NCI-H2029 treated with DMSO at 0.1 percent for 48 hours (cell line): ENCODE measurements at regions not wholly inside any gene's neighbourhood (a gene's known extent, or its start where the extent isn't known, plus 50 kb on each side); places are given as distances from the start of the nearest gene placed in this dataset.

Experiments
- DNase-seq: peaks from one replicate; lab custom pipeline; 2025; lab: John Stamatoyannopoulos, UW

GRCh38 chr18:78771496-78772359 is 207.9 kb upstream of the SALL3 start:
- DNase-seq = no peak

DNA sequence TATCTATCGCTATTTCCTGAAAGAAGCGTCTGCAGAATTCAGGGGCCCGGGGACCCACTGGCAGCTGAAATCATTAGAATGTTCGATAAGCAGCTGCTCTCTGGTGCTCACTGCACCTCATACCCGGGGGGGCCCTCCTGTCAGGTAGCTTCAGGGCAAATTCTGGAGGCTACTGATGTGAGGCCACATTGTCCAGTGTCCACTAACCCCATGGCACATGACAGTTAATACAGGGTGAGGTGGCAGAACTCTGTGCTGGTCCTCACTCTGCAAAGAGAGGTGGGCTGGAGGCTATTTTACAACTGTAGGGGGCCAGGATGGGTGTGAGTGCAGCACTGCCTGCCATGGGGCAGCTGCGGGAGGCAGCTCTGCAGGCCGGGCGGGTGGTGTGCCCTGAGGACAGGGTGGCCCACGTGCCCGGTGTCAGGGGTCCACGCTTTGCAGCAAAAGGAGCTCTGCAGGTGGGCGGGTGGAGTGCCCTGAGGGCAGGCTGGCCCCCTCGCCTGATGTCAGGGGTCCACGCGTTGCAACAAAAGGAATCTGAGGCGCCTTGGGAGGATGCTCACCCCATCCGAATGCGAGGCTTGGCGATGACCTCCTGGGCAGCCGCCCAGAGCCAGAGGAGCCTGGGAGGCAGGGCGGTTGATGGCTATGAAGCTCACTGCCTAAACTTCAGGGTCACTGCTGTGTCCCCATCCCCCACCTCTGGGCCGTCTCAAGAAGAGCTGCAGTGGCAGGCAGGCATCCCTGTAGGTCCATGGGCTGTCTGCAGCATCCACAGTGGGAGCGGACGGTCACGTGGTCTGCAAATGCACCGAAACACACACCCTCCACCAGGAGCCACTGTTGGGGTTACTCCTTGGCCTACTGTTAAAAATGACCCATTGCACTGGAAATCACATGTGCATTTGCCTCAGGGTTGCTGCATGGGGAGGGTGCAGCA is 207.0 kb upstream of the SALL3 start:
- no peak for DNase-seq

DNA sequence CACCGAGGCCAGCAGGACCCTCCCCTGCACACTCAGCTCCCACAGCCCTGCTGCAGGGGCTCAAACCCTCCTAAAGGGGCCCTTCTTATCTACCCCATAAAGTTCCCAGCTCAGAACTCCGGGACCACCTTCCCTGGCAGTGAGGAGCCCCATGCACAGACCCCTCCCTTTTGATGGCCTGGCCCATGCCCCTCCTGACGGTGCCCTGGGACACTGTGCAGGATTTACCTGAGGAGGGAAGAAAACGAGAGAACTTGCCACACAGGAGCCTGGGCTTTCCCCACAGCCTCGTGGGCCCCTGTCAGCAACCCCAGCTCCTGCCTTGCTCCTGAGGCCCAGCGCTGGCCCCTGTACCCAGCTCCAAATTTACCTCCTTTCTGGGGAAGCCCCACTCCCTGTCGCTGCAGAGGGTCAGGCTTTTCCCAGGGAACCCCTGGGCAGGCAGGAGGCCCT is 206.3 kb upstream of the SALL3 start:
- no peak for DNase-seq

- DNase-seq = no peak
These were observed 205.8 kb upstream of the SALL3 start for GRCh38 chr18:78773819-78774218.

DNA sequence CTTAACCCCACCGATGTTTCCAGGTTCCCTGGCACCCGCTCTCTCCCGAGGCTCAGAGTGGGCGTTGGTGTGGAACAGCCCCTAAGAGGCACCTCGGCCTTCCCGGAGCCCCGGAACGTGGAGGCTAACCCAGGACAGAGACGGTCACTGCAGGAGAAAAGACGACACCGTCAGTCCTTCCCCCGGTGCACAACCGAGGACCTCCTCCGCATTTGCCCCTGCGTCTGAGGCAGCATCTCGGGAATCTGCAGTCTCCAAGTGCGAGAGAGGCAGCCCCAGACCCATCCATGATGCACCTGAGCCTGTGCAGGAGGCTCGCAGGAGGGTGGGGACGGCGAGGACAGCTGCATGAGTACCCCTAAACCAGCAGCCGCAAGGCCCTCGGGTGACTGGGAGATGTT is 204.9 kb upstream of the SALL3 start:
- no peak for DNase-seq

GRCh38 chr18:78776151-78776550 is 203.5 kb upstream of the SALL3 start:
- no peak for DNase-seq

DNA sequence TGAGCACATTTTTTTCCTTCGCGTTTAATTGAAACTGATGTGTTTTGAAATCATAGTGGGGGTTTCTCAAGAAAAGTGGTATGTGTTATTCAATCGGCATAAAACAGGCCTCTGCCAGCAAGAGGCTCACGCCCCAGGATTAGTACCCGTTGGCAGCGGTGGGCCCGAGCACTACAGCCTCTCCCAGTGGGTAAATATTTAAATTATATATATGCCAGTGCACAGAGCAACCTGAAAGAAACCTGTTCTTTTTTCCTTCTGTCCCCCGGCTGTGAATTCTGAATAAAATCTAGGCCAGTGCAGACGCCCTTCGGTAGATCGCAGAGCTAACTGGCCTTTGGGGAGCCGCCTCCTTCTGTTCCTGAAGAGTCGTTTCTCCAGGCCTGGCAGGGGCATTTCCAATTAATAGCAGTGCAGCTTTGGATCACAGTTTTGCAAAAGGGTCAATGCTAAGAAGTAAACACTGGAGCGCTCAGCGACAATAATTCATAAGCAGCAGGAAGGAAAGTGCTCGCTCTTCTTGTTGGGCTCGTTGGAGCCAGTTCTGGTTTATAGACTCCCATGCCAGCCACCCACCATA is 202.8 kb upstream of the SALL3 start:
- no peak for DNase-seq

DNA sequence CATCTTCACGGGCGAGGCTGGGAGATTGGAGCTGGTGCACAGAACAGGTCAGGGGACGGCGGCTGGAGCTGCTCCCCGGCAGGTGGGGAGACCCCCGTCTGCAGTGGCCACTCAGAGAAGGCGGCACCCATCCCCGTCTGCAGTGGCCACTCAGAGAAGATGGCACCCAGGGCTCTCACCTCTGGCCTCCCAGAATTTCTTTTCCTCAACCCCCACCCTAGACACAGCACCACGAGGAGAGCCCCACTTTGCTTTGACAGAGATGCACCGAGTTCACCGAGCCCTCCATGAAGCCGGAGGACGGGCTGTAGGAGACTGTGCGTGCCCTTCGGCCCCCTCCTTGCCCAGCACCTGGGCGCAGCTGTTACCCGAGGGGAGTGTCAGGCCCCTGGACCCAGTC is 201.6 kb upstream of the SALL3 start:
- DNase-seq = no peak

DNA sequence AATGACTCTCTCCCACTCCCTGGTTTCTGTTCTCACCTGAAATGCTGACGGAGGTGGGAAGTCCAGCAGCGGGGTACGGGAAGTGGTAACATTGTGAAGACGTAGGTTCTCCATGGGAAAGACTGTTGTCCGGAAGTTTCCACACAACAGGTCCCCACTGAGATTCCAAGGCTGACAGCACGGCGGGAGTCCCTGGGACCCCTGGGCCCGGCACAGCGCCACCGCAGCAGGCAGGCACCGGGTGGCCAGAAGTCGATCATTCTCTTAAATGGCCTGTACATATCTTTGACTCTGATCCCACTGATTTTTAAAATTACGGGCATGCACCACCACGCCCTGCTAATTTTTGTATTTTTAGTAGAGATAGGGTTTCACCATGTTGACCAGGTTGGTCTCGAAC is 201.0 kb upstream of the SALL3 start:
- no peak for DNase-seq

GRCh38 chr18:78779996-78780718 is 199.5 kb upstream of the SALL3 start:
- no peak for DNase-seq

GRCh38 chr18:78780719-78781600 is 198.7 kb upstream of the SALL3 start:
- DNase-seq = no peak

- DNase-seq = no peak
These were observed 198.0 kb upstream of the SALL3 start for GRCh38 chr18:78781601-78781960.

GRCh38 chr18:78782951-78783563 is 196.6 kb upstream of the SALL3 start:
- DNase-seq = no peak

DNA sequence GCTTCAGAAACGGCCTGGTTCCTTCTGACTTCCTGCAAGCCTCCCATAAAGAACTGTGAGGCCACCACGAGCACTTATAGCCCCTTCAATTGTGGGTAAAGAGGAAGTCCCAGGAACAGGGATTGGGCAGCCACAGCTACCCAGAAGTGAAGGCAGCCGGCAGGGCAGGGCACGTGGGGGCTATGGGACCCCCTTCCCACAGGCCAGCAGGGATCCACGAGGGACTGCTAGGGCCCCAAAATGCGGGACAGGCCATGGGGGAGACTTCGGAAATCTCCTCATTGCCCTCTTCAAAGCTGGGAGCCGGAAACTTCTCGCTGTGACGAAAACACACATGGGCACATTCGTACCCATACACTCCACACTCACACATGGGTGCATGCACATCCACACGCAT is 196.1 kb upstream of the SALL3 start:
- DNase-seq = no peak

DNA sequence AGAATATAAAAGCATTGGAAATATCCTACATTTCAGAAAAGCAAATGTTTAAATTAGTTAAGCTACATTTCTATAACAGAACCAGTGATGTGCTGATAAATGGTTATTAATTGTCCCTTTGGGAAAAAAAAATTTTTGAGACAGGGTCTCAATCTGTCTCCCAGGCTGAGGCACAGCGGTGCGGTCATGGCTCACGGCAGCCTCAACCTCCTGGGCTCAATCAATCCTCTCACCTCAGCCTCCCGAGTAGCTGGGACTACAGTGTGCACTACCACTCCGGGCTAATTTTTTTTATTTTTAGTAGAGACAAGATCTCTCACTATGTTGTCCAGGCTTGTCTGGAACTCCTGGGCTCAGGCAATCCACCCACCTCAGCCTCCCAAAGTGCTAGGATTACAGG is 194.8 kb upstream of the SALL3 start:
- DNase-seq = no peak

GRCh38 chr18:78785706-78786105 is 193.9 kb upstream of the SALL3 start:
- no peak for DNase-seq

- no peak for DNase-seq
These were observed 192.8 kb upstream of the SALL3 start for GRCh38 chr18:78786776-78787175.

GRCh38 chr18:78787751-78788150 is 191.9 kb upstream of the SALL3 start:
- no peak for DNase-seq

- DNase-seq = no peak
These were observed 191.5 kb upstream of the SALL3 start for GRCh38 chr18:78788161-78788560.

- DNase-seq = no peak
These were observed 189.8 kb upstream of the SALL3 start for GRCh38 chr18:78789850-78790249.

- DNase-seq = no peak
These were observed 189.1 kb upstream of the SALL3 start for GRCh38 chr18:78790511-78790910.
